Fibroblast of upper back skin (primary cell): ENCODE measurements at regions not wholly inside any gene's neighbourhood (a gene's known extent, or its start where the extent isn't known, plus 50 kb on each side); places are given as distances from the start of the nearest gene placed in this dataset.

Source experiments
- DNase-seq: peaks from one replicate; pipeline ENCODE4 v3.0.0-alpha.2; 2013

DNA sequence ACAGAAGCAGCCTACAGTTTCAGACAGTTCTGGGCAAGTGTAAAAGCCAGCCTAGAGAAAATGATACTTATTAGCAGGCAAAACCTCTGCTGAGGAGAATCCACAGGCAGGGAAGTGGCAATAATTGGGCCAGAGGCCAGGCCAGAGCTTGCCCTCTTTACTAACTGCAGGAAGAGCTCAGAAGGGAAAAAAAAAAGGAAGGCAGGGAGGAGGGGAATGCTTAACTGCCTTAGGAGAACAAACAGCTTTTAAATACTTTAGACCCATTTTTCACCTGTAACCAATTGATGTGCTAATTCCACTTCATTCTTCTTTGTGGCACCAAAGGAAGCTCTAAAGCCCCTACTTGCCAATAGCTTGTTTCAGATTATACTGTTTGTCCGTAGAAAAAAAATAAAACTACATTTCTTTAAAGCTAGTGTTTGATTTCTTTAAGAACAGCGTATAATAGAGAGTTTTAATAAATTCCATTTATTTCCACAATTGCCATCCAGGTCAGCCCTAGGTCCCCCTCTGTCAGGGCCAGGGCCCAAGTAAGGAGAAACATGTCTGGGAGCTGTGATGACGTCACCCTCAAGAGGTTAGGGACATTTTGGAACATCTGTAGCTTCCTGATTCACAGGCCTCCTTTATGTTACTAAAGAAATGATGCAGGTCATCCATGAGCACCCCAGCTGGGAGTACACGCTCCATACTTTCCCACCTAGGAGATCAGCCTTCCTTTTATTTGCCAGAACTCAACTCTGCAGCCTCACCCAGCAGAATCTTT lies 384.3 kb downstream of the CDC5L start:
- no peak for DNase-seq

GRCh38 chr6:44772838-44773237 lies 385.3 kb downstream of the CDC5L start:
- no peak for DNase-seq

DNA sequence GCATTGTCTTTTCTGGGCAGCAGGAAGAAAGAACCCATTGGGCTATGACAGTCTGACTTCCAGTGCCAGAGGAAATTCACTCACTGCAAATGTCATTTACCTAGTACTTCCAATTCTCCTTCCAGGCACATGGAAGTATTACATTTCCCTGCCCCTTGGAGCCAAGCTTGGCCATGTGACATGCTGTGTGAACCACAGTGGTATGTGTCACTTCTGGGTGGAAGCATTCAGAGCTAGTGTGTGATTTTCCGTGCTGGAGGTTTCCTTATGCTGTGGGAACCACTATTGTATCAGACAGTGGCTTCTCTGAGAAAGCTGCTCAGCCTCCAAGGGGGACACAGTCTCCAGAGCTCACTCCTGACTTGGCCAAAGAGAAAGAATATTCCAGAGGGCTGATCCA lies 387.6 kb downstream of the CDC5L start:
- no peak for DNase-seq

GRCh38 chr6:44776344-44776743 lies 388.8 kb downstream of the CDC5L start:
- DNase-seq: no peak

DNA sequence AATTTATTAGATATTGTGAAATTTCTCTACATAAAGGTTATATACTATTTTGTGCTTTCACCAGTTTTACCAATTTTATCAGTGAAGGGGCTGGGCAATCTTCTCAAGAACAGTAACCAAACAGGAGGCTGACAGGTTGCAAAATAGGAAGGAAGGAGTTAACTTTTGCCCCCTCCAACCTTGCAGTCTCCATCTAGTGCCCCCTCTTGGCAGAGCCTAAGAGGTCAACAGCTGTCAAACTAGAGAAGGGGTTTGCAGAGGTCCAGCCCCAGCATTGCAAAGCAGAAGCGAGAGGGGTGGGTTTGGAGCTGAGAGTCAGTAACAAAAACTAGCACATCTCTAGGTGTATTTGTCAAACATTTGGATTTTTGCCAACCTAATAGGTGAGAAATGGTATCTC lies 391.0 kb downstream of the CDC5L start:
- DNase-seq: no peak
